SHP77 (cell line): ENCODE measurements at regions not wholly inside any gene's neighbourhood (a gene's known extent, or its start where the extent isn't known, plus 50 kb on each side); places are given as distances from the start of the nearest gene placed in this dataset.

Experiments used
- DNase-seq, 2 experiments: peaks; one replicate each; lab custom pipeline; 2025; lab: John Stamatoyannopoulos, UW

DNA sequence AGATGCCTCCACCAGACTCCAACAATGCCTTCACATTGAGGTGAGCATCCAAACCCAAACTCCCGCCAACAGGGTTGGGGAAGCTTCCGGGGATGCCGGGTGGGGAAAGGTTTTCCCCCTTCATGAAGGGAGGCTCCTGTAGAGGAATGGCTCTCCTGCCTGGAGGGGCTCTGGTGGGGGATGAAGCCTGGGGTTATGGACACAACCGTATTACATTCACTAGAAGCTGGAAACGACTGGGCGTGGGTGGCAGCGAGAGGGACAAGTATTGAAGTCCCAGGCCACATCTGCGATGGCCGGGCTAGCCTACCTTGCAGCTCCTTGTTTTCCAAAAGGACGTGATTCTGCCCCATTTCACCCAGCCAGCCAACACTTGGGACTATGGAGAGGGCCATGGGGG lies 321.1 kb downstream of the C16orf95 start:
- no peak for DNase-seq

GRCh38 chr16:86997058-86997457 lies 320.1 kb downstream of the C16orf95 start:
- no peak for DNase-seq

- no peak for DNase-seq
Measured at GRCh38 chr16:86998196-86999001, 318.8 kb downstream of the C16orf95 start.

DNA sequence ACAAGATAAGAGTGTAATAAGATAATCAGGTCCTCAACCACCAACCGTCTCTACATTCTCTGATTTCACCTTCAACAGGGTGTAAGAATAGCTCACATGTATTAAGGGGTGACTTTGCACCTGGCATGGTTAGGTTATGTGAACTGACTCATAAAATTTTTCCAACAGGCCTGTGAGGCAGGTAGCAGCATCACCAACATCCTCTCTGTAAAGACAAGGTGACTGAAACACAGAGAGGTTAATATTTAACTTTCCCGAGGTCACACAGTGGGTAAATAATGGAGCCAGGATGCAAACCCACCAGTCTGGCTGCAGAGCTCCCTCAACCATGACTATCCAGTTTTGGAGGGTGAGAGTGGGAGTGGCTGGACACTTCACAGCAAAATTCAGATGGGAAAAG lies 317.2 kb downstream of the C16orf95 start:
- no peak for DNase-seq

DNA sequence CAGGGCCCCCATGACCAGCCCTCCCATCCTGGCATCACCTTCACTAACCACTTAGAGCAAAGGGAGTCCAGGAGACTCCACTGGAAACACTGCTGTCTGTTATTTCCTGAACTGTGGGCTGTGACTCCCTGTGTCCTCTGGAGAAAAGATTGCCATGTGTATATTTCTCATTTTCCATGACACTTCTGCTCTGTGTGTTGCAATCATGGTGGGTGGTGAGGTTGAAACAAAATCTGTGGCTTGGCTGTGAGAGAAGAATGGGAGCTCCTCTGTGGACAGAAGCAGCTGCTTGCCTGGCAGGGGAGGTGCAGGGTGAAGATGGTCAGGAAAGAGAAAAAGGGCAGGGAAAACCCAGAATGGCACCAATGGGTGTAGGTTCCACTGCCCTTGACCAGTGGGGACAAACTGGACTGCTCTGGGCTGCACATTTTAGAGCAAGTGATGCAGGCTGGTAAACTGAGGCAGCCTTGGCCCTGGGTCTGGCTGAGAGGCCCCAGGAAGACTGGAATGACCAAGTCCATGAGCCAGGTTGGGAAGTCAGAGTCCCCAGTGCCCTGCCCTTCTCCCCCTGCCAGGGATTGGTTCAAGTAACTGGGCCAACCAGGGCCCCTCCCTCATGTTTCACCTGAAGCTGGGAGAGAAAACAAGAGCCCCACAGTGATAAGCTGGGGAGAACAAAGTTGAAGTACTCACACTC lies 314.3 kb downstream of the C16orf95 start:
- no peak for DNase-seq

DNA sequence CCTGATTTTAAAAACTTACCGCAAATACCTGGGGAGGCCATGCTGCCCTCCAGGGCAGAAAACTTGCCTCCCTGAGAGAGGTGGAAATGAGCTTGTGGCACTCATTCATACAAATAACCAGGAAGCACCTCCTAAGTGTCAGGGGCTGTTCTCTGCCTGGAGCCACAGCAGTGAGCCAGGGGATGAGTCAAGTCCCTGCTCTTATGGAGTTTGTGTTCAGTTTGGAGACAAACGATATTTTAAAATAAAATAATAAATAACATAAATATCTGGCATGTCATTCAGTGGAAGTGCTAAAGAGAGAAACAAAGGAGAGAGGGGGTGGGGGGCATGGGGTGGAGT lies 313.8 kb downstream of the C16orf95 start:
- DNase-seq: no peak

- no peak for DNase-seq
Measured at GRCh38 chr16:87006021-87006420, 311.2 kb downstream of the C16orf95 start.

- no peak for DNase-seq
Measured at GRCh38 chr16:87006789-87007745, 310.1 kb downstream of the C16orf95 start.

GRCh38 chr16:87007907-87008306 lies 309.3 kb downstream of the C16orf95 start:
- DNase-seq: no peak

DNA sequence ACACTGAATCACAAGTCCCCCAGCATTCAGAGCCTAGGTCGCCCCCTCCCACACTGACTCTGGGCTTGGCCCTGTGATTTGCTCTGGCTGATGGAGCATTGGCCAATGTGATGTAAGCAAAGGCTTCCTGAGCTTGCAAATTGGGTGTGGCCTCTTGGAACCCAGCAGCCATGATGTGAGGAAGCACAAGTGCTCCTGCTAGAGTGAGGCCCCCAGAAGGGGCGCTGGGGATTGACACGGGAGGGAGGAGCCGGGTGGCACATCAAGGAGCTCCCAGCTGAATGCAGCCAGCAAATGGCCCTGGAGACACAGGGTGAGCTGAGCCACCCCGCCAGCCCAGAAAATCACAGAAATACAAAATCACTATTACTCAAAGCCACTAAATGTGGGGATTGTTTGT lies 308.5 kb downstream of the C16orf95 start:
- DNase-seq: no peak

DNA sequence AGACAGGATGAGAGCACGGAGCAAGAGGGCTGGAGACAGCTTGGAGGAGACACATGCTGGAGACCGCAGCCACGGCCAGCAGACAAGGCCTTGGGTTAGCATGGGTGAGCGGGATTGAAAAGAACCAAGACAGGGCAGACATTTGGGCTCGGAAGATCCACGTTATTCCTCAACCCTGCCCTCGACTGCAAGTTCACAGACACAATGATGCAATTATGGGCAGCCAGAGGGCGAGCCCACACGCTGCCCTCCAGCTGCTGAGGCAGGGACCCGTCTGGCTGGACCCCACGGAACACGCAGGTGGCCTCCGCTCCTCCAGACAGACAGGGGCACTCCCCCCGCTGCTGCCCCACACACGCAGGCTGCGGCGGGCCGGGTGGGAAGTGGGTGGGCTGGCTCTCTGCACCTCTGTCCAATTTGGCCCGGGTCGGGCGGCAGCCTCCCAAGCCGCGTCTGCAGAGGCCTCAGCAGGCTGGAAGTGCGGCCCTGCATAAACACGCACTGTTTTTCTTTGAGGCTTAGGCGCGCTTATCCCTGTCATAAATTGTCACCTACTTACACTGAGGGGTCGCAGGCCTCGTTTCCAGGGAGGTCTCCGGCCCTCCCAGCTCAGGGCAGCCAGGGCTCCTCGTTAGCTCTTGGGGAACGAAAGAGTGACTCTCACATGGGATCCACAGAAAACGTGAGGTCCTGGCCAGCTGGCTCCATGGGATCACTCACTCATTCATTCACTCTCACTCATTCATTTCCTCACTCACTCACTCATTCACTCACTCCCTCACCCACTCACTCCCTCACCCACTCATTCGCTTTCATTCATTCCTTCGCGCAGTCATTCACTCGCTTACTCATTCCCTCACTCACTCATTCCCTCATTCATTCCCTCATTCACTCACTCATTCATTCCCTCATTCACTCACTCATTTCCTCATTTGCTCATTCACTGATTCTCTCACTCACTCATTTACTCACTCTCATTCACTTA lies 303.9 kb downstream of the C16orf95 start:
- no peak for DNase-seq

DNA sequence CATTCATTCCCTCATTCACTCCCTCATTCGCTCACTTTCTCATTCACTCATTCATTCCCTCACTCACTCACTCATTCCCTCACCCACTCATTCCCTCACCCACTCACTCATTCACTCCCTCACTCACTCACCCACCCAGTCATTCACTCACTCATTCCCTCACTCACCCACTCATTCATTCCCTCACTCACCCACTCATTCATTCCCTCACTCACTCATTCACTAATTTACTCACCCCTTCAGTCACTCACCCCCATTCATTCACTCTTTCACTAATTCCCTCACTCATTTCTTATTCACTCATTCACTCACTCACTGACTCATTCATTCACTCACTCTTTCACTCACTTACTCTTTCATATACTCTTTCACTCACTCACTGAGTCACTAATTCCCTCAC lies 303.1 kb downstream of the C16orf95 start:
- DNase-seq: no peak

DNA sequence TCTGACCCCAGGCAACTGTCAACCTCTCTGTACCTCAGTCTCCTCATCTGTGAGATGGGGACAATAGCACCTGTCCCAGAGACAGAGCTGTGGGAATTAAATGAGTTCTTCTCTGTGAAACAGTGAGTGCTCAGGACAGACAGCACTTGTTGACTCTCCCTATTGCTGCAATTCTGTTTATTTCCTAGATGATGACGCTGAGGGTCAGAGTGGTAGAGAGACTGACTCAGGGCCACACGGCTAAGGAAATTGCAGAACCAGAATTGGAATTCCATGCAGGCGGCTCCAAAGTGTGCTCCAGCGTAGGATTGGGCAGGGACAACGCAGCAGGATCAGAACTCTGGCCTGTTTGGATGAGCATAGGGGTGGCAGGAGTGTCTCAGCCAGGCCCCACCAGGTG lies 302.2 kb downstream of the C16orf95 start:
- no peak for DNase-seq

DNA sequence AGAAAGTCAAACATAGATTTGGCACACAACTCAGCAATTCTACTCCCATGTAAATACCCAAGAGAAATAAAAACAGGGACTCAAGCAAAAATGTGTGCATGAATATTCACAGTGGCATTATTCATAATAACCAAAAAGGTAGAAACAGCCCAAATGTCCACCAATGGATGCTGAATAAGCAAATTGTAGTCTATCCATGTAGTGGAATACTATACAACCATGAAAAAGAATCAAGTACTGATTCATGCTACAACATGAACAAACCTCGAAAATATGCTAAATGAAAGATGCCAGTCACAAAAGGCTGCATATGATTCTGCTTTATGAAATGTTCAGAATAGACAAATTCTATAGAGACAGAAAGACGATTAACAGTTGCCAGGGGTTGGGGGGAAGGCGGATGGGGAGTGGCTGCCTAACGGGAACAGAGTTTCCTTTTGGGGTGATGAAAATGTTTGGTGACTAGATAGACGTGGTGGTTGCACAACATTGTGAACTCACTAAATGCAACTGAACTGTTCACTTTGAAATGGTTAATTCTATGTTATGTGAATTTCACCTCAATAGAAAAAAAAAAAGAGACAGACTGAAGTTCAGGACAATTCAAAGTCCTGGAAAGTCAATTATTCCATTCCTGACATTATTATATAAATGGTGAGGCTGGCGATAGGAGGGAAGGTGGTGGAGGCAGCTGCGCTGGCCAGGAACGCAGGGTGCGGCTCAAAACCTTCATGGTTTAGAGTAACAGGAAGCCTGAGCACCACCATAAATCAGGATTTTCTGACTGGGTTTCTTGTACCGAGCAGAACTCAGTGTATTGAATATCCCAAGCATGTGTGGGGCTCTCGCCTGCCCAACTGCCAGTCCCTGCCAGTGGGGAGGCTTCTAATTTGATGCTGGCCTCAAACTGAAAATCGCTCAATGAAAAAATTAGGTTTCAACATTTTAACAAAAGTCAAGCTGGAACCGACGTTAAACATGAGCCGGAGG lies 300.9 kb downstream of the C16orf95 start:
- no peak for DNase-seq

DNA sequence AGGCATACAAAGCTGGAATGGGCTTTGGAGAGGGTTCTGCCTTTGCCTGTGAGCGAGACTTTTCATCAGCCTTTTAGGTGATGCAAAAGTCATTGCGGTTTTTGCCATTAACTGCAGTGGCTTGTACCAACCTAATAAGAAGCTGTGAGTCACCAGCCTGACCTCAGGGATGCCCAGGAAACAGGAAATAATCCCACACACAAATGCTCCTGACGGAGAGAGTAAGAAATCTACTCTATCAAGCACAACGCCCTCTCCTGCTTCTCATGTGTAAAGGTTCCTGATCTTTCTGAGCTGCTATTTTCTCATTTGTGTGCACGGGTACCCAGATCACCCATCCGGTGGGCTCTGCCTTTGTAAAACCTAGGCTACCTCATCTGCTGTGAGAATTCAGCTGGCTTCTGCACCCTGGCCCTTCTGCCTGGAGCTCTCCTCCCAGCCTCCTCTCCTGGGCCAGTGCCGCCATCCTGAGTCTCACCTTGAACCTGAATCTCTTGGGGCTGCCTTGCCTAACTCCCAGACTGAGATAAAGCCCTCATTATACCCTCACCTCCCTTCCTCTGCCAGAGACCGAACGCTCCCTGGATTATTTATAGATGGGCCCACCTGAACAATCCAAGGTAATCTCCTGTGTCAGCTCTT lies 299.7 kb downstream of the C16orf95 start:
- no peak for DNase-seq

- DNase-seq: no peak
Measured at GRCh38 chr16:87025676-87026075, 291.5 kb downstream of the C16orf95 start.

GRCh38 chr16:87027056-87027616 lies 290.1 kb downstream of the C16orf95 start:
- DNase-seq: no peak

- DNase-seq: no peak
Measured at GRCh38 chr16:87028481-87029320, 288.5 kb downstream of the C16orf95 start.
